ENCODE measurements at regions not wholly inside any gene's neighbourhood (a gene's known extent, or its start where the extent isn't known, plus 50 kb on each side); places are given as distances from the start of the nearest gene placed in this dataset.
A peak's percentile ranks its signal among the peaks of the same experiment; 100 is the strongest.
"Not testable (repeated sequence)": the region's sequence is repeated elsewhere in the genome, so short reads cannot be mapped to it uniquely, and the experiment has no call there.

- Mint-ChIP-seq H3K4me1 (no peaks in the 10 kb centered on the region), H3K9me3 (no peaks in the 10 kb centered on the region), H3K27me3 (peaks cover 11% of the 10 kb centered on the region), H3K4me3 (no peak overlapping the region), H3K27ac (peak overlapping the region; percentile 2 to 43)
- no peak for DNase-seq
- no peak for ATAC-seq
These were observed 190.8 kb downstream of the ANKRD60 start for GRCh38 chr20:58037631-58038030.

DNA sequence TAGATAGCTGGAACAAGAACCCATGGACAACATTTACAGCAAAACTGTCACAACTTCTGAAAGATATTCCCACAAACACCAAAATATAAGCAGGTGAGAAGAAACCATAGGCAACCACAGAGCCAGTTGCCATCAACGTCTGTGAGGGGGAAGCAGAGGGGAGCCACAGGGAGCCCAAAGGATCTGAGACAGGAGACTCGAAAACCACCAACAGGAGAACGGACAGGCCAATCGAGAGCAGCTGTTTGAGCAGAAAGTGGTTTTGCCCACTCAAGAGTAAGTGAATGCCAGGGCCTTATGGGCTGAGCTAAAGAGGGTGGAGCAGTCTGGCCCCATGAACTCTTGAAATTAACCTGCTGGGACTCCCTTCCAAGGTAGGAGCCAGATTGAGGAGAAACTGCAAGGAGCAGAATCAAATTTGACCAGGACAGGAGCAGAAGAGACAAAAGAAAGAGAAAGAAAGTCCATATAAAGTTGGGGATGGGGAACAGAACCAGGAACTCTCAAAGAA lies 195.4 kb downstream of the ANKRD60 start:
- H3K4me1 Mint-ChIP-seq = no peaks in the 10 kb centered on the region
- no peak for ATAC-seq
- DNase-seq = no peak
- no peaks in the 10 kb centered on the region for H3K9me3 Mint-ChIP-seq
- H3K27me3 Mint-ChIP-seq = peaks cover 37% of the 10 kb centered on the region
- H3K4me3 Mint-ChIP-seq = no peak overlapping the region
- no peak overlapping the region for H3K27ac Mint-ChIP-seq

DNA sequence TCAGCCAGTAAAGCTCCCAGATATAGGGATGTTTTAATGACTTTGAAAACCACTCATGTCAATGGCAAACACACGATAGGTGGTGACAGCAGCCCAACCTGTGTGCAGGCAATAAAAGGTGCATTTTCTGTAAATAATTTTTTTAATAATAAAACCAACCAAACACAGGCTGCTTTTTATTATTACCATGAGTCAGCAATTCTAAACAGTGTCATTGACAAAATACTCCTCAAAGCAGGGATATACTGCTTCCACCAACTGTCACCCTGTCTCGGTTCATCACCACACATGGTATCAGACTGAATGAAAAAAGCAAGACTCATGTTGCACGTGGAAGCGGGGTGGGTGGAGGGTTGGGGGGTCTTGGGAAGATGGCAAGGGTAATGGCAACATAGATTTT lies 195.9 kb downstream of the ANKRD60 start:
- ATAC-seq (no peak), DNase-seq (no peak)
- H3K9me3 Mint-ChIP-seq = no peaks in the 10 kb centered on the region
- no peak overlapping the region for H3K27ac Mint-ChIP-seq
- peaks cover 37% of the 10 kb centered on the region for H3K27me3 Mint-ChIP-seq
- no peak overlapping the region for H3K4me3 Mint-ChIP-seq
- H3K4me1 Mint-ChIP-seq = no peaks in the 10 kb centered on the region

DNA sequence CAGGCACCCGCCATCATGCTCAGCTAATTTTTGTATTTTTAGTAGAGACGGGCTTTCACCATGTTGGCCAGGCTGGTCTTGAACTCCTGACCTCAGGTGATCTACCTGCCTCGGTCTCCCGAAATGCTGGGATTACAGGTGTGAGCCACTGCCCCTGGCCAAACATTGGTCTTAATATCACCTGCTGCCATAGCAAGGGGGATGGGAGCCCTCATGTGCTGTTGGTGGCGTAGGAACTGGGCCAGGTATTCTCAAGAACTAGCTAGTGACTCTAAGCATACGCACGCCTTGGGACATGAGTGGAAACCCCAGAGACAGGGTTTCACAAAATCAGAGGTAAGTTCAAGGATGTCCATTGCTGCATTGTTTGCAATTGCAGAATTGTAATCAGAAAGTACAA lies 197.1 kb downstream of the ANKRD60 start:
- H3K4me1 Mint-ChIP-seq, DNase-seq, H3K27ac Mint-ChIP-seq, H3K9me3 Mint-ChIP-seq, ATAC-seq, H3K4me3 Mint-ChIP-seq: not testable (repeated sequence)
- H3K27me3 Mint-ChIP-seq = peaks cover 37% of the 10 kb centered on the region

DNA sequence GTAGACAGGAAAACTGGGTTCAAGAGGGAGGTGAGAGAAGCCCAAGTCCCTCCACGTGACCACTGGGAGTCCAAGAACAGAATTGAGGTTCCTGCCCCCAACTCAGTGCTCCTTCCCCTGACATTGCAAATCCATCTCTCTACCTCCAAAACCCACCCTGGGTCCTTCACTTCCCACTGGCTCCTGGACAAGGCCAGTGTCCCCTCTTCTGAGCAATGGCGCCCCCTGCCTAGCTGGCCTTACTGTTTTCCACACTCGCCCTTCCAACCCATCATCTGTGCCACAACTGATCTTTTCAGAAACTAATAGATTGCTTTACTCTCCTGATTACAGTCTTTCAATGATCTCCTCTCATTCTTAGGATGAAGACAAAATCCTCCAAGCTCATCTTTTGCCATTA lies 200.3 kb downstream of the ANKRD60 start:
- Mint-ChIP-seq H3K9me3 (no peaks in the 10 kb centered on the region), H3K27me3 (peaks cover 29% of the 10 kb centered on the region), H3K27ac (no peak overlapping the region), H3K4me1 (no peaks in the 10 kb centered on the region), H3K4me3 (no peak overlapping the region)
- ATAC-seq = no peak
- DNase-seq = no peak

- Mint-ChIP-seq H3K4me3 (no peak overlapping the region), H3K4me1 (no peaks in the 10 kb centered on the region), H3K27ac (no peak overlapping the region), H3K27me3 (peaks cover 23% of the 10 kb centered on the region), H3K9me3 (no peaks in the 10 kb centered on the region)
- no peak for ATAC-seq
- no peak for DNase-seq
These were observed 202.1 kb downstream of the ANKRD60 start for GRCh38 chr20:58026361-58026760.

DNA sequence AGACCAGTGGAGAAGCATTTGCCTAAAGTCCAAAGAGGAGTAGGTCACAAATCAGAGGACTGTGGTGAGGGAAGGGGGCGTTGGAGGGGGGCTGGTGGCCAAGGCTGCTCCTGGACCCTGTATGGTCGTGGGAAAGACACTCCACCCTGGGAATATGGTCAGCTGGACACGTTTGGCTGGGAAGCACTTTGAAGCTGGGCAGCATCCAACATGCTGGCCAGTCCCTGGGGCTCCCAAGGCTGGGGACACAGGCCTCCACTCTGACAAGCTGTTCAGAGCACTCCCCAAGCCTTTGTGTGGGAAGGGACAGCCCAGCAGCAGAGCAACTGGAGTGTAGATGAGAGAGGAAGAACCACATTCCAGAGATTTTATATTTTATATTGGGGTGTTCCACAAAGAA lies 203.2 kb downstream of the ANKRD60 start:
- peaks cover 31% of the 10 kb centered on the region for H3K27me3 Mint-ChIP-seq
- H3K4me1 Mint-ChIP-seq = no peaks in the 10 kb centered on the region
- no peaks in the 10 kb centered on the region for H3K9me3 Mint-ChIP-seq
- H3K27ac Mint-ChIP-seq = no peak overlapping the region
- ATAC-seq (no peak), DNase-seq (no peak)
- H3K4me3 Mint-ChIP-seq = no peak overlapping the region

DNA sequence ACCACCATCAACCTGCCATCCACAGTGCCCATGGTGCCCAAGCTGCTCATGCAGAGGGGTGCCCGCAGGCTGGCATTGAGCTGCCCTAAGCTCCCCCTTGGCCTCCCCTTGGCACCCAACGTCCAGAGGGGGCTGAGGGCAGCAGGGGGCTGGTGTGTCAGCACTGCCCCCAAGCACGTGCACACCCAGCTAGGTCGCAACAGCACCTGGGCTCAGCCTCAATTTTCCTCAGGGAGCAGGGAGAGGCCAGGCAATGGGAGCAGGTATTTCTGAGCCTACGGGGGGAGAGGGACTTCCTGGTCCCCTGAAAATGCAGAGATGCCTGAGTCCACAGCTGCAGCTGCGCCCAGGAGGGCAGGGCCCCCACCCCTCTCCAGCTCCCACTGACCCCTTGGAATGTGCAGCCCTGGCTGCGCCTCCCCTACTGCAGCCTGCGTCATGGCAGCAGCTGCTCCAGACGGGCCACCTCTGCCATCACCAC lies 204.2 kb downstream of the ANKRD60 start:
- DNase-seq = no peak
- no peak overlapping the region for H3K27ac Mint-ChIP-seq
- H3K9me3 Mint-ChIP-seq = no peaks in the 10 kb centered on the region
- ATAC-seq = no peak
- peaks cover 33% of the 10 kb centered on the region for H3K27me3 Mint-ChIP-seq
- no peaks in the 10 kb centered on the region for H3K4me1 Mint-ChIP-seq
- H3K4me3 Mint-ChIP-seq = no peak overlapping the region

- Mint-ChIP-seq H3K9me3 (no peaks in the 10 kb centered on the region), H3K4me3 (no peak overlapping the region), H3K27me3 (peaks cover 33% of the 10 kb centered on the region), H3K27ac (peak overlapping the region in 1 of 2 donors; percentile 22), H3K4me1 (peaks cover under 1% of the 10 kb centered on the region)
- ATAC-seq = no peak
- no peak for DNase-seq
These were observed 204.7 kb downstream of the ANKRD60 start for GRCh38 chr20:58023781-58024180.

- Mint-ChIP-seq H3K4me3 (no peak overlapping the region), H3K4me1 (peaks cover 5% of the 10 kb centered on the region), H3K27me3 (peaks cover 33% of the 10 kb centered on the region), H3K27ac (no peak overlapping the region), H3K9me3 (no peaks in the 10 kb centered on the region)
- no peak for ATAC-seq
- DNase-seq = no peak
These were observed 205.1 kb downstream of the ANKRD60 start for GRCh38 chr20:58023346-58023745.

GRCh38 chr20:58022711-58023110 lies 205.7 kb downstream of the ANKRD60 start:
- Mint-ChIP-seq H3K27ac (no peak overlapping the region), H3K27me3 (peaks cover 36% of the 10 kb centered on the region), H3K4me1 (peaks cover 12% of the 10 kb centered on the region), H3K9me3 (no peaks in the 10 kb centered on the region), H3K4me3 (no peak overlapping the region)
- DNase-seq (no peak), ATAC-seq (no peak)

GRCh38 chr20:58021481-58021880 lies 207.0 kb downstream of the ANKRD60 start:
- Mint-ChIP-seq H3K9me3 (no peaks in the 10 kb centered on the region), H3K27ac (no peak overlapping the region), H3K4me3 (no peak overlapping the region), H3K27me3 (peaks cover 47% of the 10 kb centered on the region), H3K4me1 (peaks cover 15% of the 10 kb centered on the region)
- ATAC-seq (no peak), DNase-seq (no peak)

- Mint-ChIP-seq H3K27me3 (peaks cover 53% of the 10 kb centered on the region), H3K4me1 (peaks cover 15% of the 10 kb centered on the region), H3K4me3 (no peak overlapping the region), H3K9me3 (no peaks in the 10 kb centered on the region), H3K27ac (no peak overlapping the region)
- ATAC-seq = no peak
- no peak for DNase-seq
These were observed 207.6 kb downstream of the ANKRD60 start for GRCh38 chr20:58020656-58021454.

DNA sequence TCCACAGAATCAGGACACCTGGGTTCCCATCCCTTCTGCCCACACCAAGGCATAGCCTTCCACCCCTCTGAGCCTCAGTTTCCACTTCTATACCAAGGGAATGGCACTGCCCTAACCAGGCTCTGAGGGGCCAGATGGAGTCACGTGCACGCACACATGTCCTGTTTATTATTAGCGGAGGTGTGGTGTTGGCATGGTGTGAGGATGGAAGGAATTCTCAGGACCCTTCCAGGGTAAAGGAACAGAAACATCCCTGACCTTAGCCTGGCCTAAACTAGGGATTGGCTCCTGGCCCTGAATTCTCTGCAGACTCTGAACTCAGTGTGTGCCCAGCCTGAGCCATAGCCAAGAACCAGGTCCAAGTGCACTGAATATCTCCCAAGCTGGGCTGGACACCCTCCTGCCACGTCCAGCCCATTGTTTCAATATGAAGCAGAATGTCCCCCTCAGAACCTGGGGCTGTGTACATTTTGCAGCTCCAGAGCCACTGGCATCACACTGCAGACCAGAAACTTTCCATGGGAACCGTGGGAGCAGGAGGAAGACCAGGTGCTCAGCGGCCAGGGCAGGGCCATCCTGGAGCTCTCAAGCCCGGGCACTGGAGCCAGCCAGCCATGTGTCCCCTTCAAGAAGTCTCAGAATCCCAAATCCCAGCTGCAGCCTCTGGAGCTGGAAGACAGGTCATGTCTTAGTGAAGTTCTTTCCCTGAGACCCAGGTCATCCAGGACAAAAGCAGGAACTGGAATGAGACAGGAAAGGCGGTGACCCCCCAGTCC lies 208.4 kb downstream of the ANKRD60 start:
- H3K4me3 Mint-ChIP-seq = no peak overlapping the region
- H3K27me3 Mint-ChIP-seq = peaks cover 60% of the 10 kb centered on the region
- no peaks in the 10 kb centered on the region for H3K9me3 Mint-ChIP-seq
- H3K27ac Mint-ChIP-seq = no peak overlapping the region
- peaks cover 17% of the 10 kb centered on the region for H3K4me1 Mint-ChIP-seq
- no peak for ATAC-seq
- no peak for DNase-seq

GRCh38 chr20:58019027-58019849 lies 209.2 kb downstream of the ANKRD60 start:
- Mint-ChIP-seq H3K27me3 (peaks cover 60% of the 10 kb centered on the region), H3K4me3 (no peak overlapping the region), H3K9me3 (no peaks in the 10 kb centered on the region), H3K4me1 (peaks cover 25% of the 10 kb centered on the region), H3K27ac (peak overlapping the region in 1 of 2 donors; percentile 81)
- DNase-seq = no peak
- no peak for ATAC-seq

All from stimulated activated naive CD8-positive, alpha-beta T cell treated with anti-CD3 and anti-CD28 coated beads, Interleukin-15, amount 100 ng/mL, for 72 hours (primary cell).